Caco-2 (cell line): ENCODE measurements at regions not wholly inside any gene's neighbourhood (a gene's known extent, or its start where the extent isn't known, plus 50 kb on each side); places are given as distances from the start of the nearest gene placed in this dataset.
A peak's percentile ranks its signal among the peaks of the same experiment; 100 is the strongest.

Experiments
- BruUV-seq: library from RNA; stranded (reverse); fragments of 400-500 nt; replicated peaks from 2 replicates; lab custom pipeline; 2021; lab: Mats Ljungman, UMichigan
- CTCF ChIA-PET: fragments of 300-600 bp; sonication (Branson Sonifier 250); formaldehyde crosslinking; loops from one replicate; lab custom pipeline; 2022; ENCODE audit warnings: antibody characterized with exemption; lab: Charles Lee
- POLR2A ChIA-PET: fragments of 300-600 bp; sonication (Branson Sonifier 250); formaldehyde crosslinking; loops from one replicate; lab custom pipeline; 2022; ENCODE audit warnings: antibody characterized with exemption; lab: Charles Lee
- DNase-seq, 2 experiments: peaks; one replicate each; pipeline versions ENCODE4 v3.0.0 to v3.0.0-alpha.2; 2020 to 2022
- H3K27me3 ChIP-seq: replicated peaks from 2 replicates; pipeline ENCODE4 v1.6.0; 2011; ENCODE audit warnings: low read length; ENCODE audit not compliant: control insufficient read depth, insufficient read depth
- H3K36me3 ChIP-seq: 2 replicates; pipeline ENCODE4 v1.5.1; 2011; ENCODE audit warnings: low read length; ENCODE audit not compliant: control insufficient read depth, insufficient read depth
- H3K4me1 ChIP-seq: fragments of 250-450 bp; sonication (Bioruptor Pico); 2 replicates; pipeline ENCODE4 v1.5.1; 2020; ENCODE audit warnings: mild to moderate bottlenecking
- H3K4me3 ChIP-seq: 2 replicates; pipeline ENCODE4 v1.5.1; 2011; ENCODE audit warnings: low read depth, mild to moderate bottlenecking, control low read depth, low read length
- H3K9me3 ChIP-seq: fragments of 250-450 bp; sonication (Bioruptor Pico); 2 replicates; pipeline ENCODE4 v1.5.1; 2020; ENCODE audit warnings: mild to moderate bottlenecking, moderate library complexity
- H3K27ac Mint-ChIP-seq: one replicate; pipeline ENCODE4 v1.8.0; 2022; ENCODE audit warnings: mixed read lengths; ENCODE audit not compliant: unreplicated experiment
- H3K27me3 Mint-ChIP-seq: one replicate; pipeline ENCODE4 v1.8.0; 2022; ENCODE audit warnings: mixed read lengths; ENCODE audit not compliant: insufficient read depth, unreplicated experiment
- H3K36me3 Mint-ChIP-seq: one replicate; pipeline ENCODE4 v1.8.0; 2022; ENCODE audit warnings: mild to moderate bottlenecking, mixed read lengths; ENCODE audit not compliant: insufficient read depth, unreplicated experiment
- H3K4me1 Mint-ChIP-seq: one replicate; pipeline ENCODE4 v1.8.0; 2022; ENCODE audit warnings: low read depth, mixed read lengths; ENCODE audit not compliant: unreplicated experiment
- H3K4me3 Mint-ChIP-seq: one replicate; pipeline ENCODE4 v1.8.0; 2022; ENCODE audit warnings: mild to moderate bottlenecking, moderate library complexity, mixed read lengths; ENCODE audit not compliant: unreplicated experiment
- H3K9me3 Mint-ChIP-seq: one replicate; pipeline ENCODE4 v1.8.0; 2022; ENCODE audit warnings: mixed read lengths; ENCODE audit not compliant: unreplicated experiment
- intact Hi-C: fragments of 100-400 bp; cut with micrococcal nuclease; formaldehyde crosslinking; loops from one replicate; pipeline ENCODE4 v1.10.0; 2022; ENCODE audit not compliant: unreplicated experiment
- TF ChIP-seq, protein P1 (sequence below), 2 experiments: fragments of 200-600 bp in 1 of 2; IDR thresholded peaks; 1 replicate in 1 of 2; 2 replicates in 1 of 2; pipeline versions ENCODE4 v1.5.1 to v1.8.0; 2011 to 2022; ENCODE audit warnings: antibody characterized with exemption in 1 of 2, control low read depth in 1 of 2, inconsistent platforms in 1 of 2, low read depth in 1 of 2, low read length in 1 of 2, mild to moderate bottlenecking in 1 of 2, moderate library complexity in 1 of 2; ENCODE audit not compliant: insufficient read depth in 1 of 2, severe bottlenecking in 1 of 2, unreplicated experiment in 1 of 2

DNA sequence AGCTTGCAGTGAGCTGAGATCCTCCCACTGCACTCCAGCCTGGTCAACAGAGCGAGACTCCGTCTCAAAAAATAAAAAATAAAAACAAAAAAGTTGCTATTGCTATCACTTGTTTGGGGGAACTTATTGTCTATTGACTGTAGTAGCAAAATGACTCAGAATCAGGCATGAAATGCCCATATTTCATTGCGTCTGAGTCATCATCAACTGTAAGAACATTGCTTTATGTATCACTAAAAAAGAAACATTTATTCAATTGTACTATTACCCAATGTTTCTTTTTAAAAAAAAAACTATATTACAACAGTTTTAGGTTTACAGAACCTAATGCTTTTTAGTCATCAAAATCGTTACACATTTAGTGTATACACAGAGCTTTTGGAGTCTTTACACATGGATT is 91.0 kb upstream of the FMN2 start:
- no peak overlapping the region for H3K4me3 Mint-ChIP-seq
- no TSS peak for BruUV-seq
- peaks cover 3% of the 10 kb centered on the region for H3K27me3 Mint-ChIP-seq
- no peak for DNase-seq
- no peak overlapping the region for H3K4me3 ChIP-seq
- POLR2A ChIA-PET, result no interaction called here
- TF ChIP-seq, protein P1, sequence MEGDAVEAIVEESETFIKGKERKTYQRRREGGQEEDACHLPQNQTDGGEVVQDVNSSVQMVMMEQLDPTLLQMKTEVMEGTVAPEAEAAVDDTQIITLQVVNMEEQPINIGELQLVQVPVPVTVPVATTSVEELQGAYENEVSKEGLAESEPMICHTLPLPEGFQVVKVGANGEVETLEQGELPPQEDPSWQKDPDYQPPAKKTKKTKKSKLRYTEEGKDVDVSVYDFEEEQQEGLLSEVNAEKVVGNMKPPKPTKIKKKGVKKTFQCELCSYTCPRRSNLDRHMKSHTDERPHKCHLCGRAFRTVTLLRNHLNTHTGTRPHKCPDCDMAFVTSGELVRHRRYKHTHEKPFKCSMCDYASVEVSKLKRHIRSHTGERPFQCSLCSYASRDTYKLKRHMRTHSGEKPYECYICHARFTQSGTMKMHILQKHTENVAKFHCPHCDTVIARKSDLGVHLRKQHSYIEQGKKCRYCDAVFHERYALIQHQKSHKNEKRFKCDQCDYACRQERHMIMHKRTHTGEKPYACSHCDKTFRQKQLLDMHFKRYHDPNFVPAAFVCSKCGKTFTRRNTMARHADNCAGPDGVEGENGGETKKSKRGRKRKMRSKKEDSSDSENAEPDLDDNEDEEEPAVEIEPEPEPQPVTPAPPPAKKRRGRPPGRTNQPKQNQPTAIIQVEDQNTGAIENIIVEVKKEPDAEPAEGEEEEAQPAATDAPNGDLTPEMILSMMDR (IDR thresholded peaks at IDR 0.05; ENCODE audit: insufficient read depth in 1 of 2, low read depth in 1 of 2, low read length in 1 of 2, severe bottlenecking in 1 of 2, unreplicated experiment in 1 of 2), result no peak
- no peaks in the 10 kb centered on the region for H3K36me3 Mint-ChIP-seq
- CTCF ChIA-PET, result no interaction called here
- no peaks in the 10 kb centered on the region for H3K27me3 ChIP-seq
- H3K9me3 ChIP-seq, result no peaks in the 10 kb centered on the region
- no peaks in the 10 kb centered on the region for H3K36me3 ChIP-seq
- intact Hi-C loops, result no loop called here
- no peaks in the 10 kb centered on the region for H3K4me1 Mint-ChIP-seq
- H3K9me3 Mint-ChIP-seq, result peaks cover 9% of the 10 kb centered on the region
- no peaks in the 10 kb centered on the region for H3K4me1 ChIP-seq
- H3K27ac Mint-ChIP-seq, result no peak overlapping the region

DNA sequence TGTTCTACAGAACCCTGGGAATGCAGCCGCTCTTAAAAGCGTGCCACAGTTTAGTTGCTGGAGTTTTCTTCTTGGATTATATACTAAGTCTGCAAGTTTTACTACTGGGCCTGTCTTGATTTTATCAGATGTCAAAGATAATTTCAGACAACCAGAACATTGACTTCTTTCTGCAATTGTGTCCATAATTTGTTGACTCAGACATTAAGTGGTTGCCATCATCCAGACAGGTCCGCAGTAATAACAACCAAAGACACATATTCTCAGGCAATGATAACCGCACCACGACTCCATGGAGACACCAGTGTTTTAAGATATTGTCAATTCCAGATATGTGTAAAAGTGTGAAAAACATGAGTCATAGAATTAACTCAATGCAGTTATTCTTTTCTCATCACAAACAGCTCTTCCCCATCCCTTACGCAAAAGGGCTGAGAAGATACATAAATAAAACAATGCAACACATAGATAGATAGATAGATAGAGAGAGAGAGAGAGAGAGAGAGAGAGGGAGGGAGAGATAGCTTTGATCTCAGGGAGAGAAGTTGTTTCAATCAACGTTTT is 90.4 kb upstream of the FMN2 start:
- Mint-ChIP-seq H3K4me1 (no peaks in the 10 kb centered on the region), H3K4me3 (no peak overlapping the region), H3K36me3 (no peaks in the 10 kb centered on the region), H3K27me3 (peaks cover 3% of the 10 kb centered on the region), H3K27ac (no peak overlapping the region), H3K9me3 (peaks cover 9% of the 10 kb centered on the region)
- TF ChIP-seq, protein P1 (IDR thresholded peaks at IDR 0.05; ENCODE audit: insufficient read depth in 1 of 2, low read depth in 1 of 2, low read length in 1 of 2, severe bottlenecking in 1 of 2, unreplicated experiment in 1 of 2), result no peak
- POLR2A ChIA-PET, result no interaction called here
- BruUV-seq, result no TSS peak
- Histone ChIP-seq H3K36me3 (no peaks in the 10 kb centered on the region), H3K9me3 (no peaks in the 10 kb centered on the region), H3K4me1 (no peaks in the 10 kb centered on the region), H3K27me3 (no peaks in the 10 kb centered on the region), H3K4me3 (no peak overlapping the region)
- DNase-seq, result no peak
- intact Hi-C loops, result no loop called here
- CTCF ChIA-PET, result no interaction called here

DNA sequence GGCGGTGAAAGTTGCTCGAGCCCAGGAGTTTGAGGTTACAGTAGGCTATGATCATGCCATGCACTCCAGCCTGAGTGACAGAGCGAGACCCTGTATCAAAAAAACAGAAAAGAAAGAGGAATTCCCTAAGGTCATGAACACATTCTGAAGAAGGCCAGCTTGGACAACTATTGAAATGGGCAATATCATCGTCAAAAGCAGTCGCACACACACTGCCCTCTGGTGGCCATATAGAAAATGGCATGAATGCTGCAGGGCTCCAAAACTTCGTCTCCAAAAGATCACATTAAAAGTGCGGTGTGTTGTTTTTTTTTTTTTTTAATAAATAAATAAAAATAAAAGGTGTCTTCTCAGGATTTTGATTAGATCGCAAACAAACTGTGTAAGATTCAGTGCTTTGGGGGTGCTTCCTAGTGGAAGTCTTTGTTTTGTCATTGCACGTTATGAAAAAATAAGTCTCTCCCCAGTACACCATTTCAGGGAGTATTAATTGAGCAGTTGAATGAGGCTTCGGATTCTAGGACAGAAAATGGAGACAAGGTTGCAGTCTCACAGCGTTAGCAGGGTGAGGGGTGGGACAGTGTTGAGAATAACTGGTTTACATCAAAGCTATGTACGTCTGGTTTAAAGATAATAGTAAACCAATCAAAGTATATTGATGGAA is 87.5 kb upstream of the FMN2 start:
- no peaks in the 10 kb centered on the region for H3K36me3 ChIP-seq
- TF ChIP-seq, protein P1 (IDR thresholded peaks at IDR 0.05; ENCODE audit: insufficient read depth in 1 of 2, low read depth in 1 of 2, low read length in 1 of 2, severe bottlenecking in 1 of 2, unreplicated experiment in 1 of 2), result peak; percentile 56 to 75
- Mint-ChIP-seq H3K27ac (no peak overlapping the region), H3K27me3 (no peaks in the 10 kb centered on the region), H3K4me1 (no peaks in the 10 kb centered on the region), H3K4me3 (no peak overlapping the region), H3K36me3 (no peaks in the 10 kb centered on the region), H3K9me3 (no peaks in the 10 kb centered on the region)
- no peaks in the 10 kb centered on the region for H3K27me3 ChIP-seq
- H3K4me1 ChIP-seq, result no peaks in the 10 kb centered on the region
- BruUV-seq, result no TSS peak
- DNase-seq, result peak in 1 of 2 experiments; percentile 16
- no peaks in the 10 kb centered on the region for H3K9me3 ChIP-seq
- POLR2A ChIA-PET, result no interaction called here
- CTCF ChIA-PET, result interaction anchor here (0.6 to 1.1 kb wide), 2 partner anchors 54 to 687 kb away, joined by 3 read pairs; no protein-coding TSS in a partner anchor
- intact Hi-C loops, result loop anchor here (1.0 kb wide), 1 partner anchor 53 kb away; no protein-coding TSS in a partner anchor
- H3K4me3 ChIP-seq, result no peak overlapping the region
